PC-3 (cell line): ENCODE measurements at regions not wholly inside any gene's neighbourhood (a gene's known extent, or its start where the extent isn't known, plus 50 kb on each side); places are given as distances from the start of the nearest gene placed in this dataset.

Experiments used
- EZH2 ChIP-seq: fragments of 300-600 bp; sonication (generic); IDR thresholded peaks from one replicate; pipeline ENCODE4 v1.6.1; 2017; ENCODE audit warnings: antibody characterized with exemption, mild to moderate bottlenecking, low read length; ENCODE audit not compliant: unreplicated experiment
- EZH2phosphoT487 ChIP-seq: fragments of 300-600 bp; sonication (generic); IDR thresholded peaks from 2 replicates; pipeline ENCODE4 v1.6.1; 2018; ENCODE audit warnings: mild to moderate bottlenecking, antibody characterized with exemption, low read length, borderline replicate concordance
- TF ChIP-seq, protein P1 (sequence below): fragments of 300-600 bp; sonication (generic); conservative IDR thresholded peaks from 2 replicates; pipeline ENCODE4 v1.5.1; 2017; ENCODE audit warnings: antibody characterized with exemption, low read depth, mild to moderate bottlenecking, low read length

DNA sequence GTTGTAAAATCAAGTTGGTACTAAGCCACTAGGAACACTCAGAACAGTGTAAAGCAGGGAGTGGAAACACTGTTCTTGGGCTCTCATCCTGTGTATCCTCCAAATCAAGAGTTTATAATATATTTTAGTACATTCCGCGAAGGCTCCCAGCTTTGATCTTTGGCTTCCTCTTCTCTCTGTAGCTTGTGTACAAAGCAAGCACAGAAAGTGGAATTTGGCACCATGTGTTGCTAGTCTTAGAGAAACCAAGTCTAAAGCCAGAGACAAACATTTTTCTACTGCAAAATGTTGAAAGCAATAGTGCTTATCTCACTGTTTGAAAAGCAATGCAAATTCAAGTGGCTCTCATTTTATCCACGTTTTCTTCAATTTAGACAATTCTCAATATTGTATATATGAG, 1893.3 kb upstream of the WWC1 start:
- TF ChIP-seq, protein P1, sequence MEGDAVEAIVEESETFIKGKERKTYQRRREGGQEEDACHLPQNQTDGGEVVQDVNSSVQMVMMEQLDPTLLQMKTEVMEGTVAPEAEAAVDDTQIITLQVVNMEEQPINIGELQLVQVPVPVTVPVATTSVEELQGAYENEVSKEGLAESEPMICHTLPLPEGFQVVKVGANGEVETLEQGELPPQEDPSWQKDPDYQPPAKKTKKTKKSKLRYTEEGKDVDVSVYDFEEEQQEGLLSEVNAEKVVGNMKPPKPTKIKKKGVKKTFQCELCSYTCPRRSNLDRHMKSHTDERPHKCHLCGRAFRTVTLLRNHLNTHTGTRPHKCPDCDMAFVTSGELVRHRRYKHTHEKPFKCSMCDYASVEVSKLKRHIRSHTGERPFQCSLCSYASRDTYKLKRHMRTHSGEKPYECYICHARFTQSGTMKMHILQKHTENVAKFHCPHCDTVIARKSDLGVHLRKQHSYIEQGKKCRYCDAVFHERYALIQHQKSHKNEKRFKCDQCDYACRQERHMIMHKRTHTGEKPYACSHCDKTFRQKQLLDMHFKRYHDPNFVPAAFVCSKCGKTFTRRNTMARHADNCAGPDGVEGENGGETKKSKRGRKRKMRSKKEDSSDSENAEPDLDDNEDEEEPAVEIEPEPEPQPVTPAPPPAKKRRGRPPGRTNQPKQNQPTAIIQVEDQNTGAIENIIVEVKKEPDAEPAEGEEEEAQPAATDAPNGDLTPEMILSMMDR: no peak
- TF ChIP-seq EZH2phosphoT487 (no peak), EZH2 (no peak)
